ENCODE measurements at regions not wholly inside any gene's neighbourhood (a gene's known extent, or its start where the extent isn't known, plus 50 kb on each side); places are given as distances from the start of the nearest gene placed in this dataset.

- Histone ChIP-seq H3K27me3 (no peaks in the 10 kb centered on the region), H3K4me1 (no peaks in the 10 kb centered on the region), H3K9me3 (no peaks in the 10 kb centered on the region), H3K4me3 (no peak overlapping the region), H3K36me3 (no peaks in the 10 kb centered on the region), H3K27ac (no peak overlapping the region)
- DNase-seq (no peak), ATAC-seq (no peak)
- intact Hi-C loops (cut with DNase I): no loop called here
- no peak for TF ChIP-seq CTCF (IDR thresholded peaks at IDR 0.05)
Observed at GRCh38 chrX:69034451-69034850, 130.8 kb downstream of the PJA1 start.

- Histone ChIP-seq H3K9me3 (no peaks in the 10 kb centered on the region), H3K27me3 (no peaks in the 10 kb centered on the region), H3K4me1 (no peaks in the 10 kb centered on the region), H3K36me3 (no peaks in the 10 kb centered on the region), H3K4me3 (no peak overlapping the region), H3K27ac (no peak overlapping the region)
- no peak for TF ChIP-seq CTCF (IDR thresholded peaks at IDR 0.05)
- DNase-seq (no peak), ATAC-seq (no peak)
- intact Hi-C loops (cut with DNase I): no loop called here
Observed at GRCh38 chrX:69033936-69034335, 131.3 kb downstream of the PJA1 start.

GRCh38 chrX:69032601-69033000 lies 132.7 kb downstream of the PJA1 start:
- DNase-seq (no peak), ATAC-seq (no peak)
- H3K27me3 ChIP-seq: no peaks in the 10 kb centered on the region
- no peaks in the 10 kb centered on the region for H3K4me1 ChIP-seq
- H3K9me3 ChIP-seq: no peaks in the 10 kb centered on the region
- TF ChIP-seq CTCF (IDR thresholded peaks at IDR 0.05): no peak
- H3K4me3 ChIP-seq: no peak overlapping the region
- no peaks in the 10 kb centered on the region for H3K36me3 ChIP-seq
- intact Hi-C loops (cut with DNase I): no loop called here
- no peak overlapping the region for H3K27ac ChIP-seq

- intact Hi-C loops (cut with DNase I): no loop called here
- TF ChIP-seq CTCF (IDR thresholded peaks at IDR 0.05): no peak
- no peaks in the 10 kb centered on the region for H3K36me3 ChIP-seq
- no peaks in the 10 kb centered on the region for H3K4me1 ChIP-seq
- H3K4me3 ChIP-seq: no peak overlapping the region
- ATAC-seq: no peak
- H3K27me3 ChIP-seq: no peaks in the 10 kb centered on the region
- no peaks in the 10 kb centered on the region for H3K9me3 ChIP-seq
- no peak overlapping the region for H3K27ac ChIP-seq
- DNase-seq: no peak
Observed at GRCh38 chrX:69031971-69032391, 133.3 kb downstream of the PJA1 start.

- no peak for ATAC-seq
- Histone ChIP-seq H3K36me3 (no peaks in the 10 kb centered on the region), H3K27me3 (no peaks in the 10 kb centered on the region), H3K4me1 (no peaks in the 10 kb centered on the region), H3K4me3 (no peak overlapping the region), H3K27ac (no peak overlapping the region), H3K9me3 (no peaks in the 10 kb centered on the region)
- intact Hi-C loops (cut with DNase I): no loop called here
- no peak for TF ChIP-seq CTCF (IDR thresholded peaks at IDR 0.05)
- no peak for DNase-seq
Observed at GRCh38 chrX:69031181-69031580, 134.1 kb downstream of the PJA1 start.

GRCh38 chrX:69029771-69030170 lies 135.5 kb downstream of the PJA1 start:
- Histone ChIP-seq H3K27ac (no peak overlapping the region), H3K27me3 (no peaks in the 10 kb centered on the region), H3K4me1 (peaks cover 4% of the 10 kb centered on the region), H3K9me3 (no peaks in the 10 kb centered on the region), H3K4me3 (no peak overlapping the region), H3K36me3 (no peaks in the 10 kb centered on the region)
- TF ChIP-seq CTCF (IDR thresholded peaks at IDR 0.05): no peak
- no peak for DNase-seq
- ATAC-seq: no peak
- intact Hi-C loops (cut with DNase I): no loop called here

All from upper lobe of right lung (tissue), 1 donor.